A549 (cell line): ENCODE measurements at regions not wholly inside any gene's neighbourhood (a gene's known extent, or its start where the extent isn't known, plus 50 kb on each side); places are given as distances from the start of the nearest gene placed in this dataset.

ENCODE experiments used
- ATAC-seq, 2 experiments: fragments of 200-7000 bp in 1 of 2; fragments of >200 bp in 1 of 2; cut with Nextera tagmentation in 1 of 2; cut with Tn5 transposase in 1 of 2; 3 replicates each; pipeline versions ENCODE4 v1.8.0 to v1.9.1; 2018 to 2020; ENCODE audit warnings: mild to moderate bottlenecking in 1 of 2, moderate library complexity in 1 of 2
- CTCF ChIA-PET: fragments of 300-600 bp; sonication (Branson Sonifier 250); formaldehyde crosslinking; extraction: SDS; loops from one replicate; lab custom pipeline; 2021; ENCODE audit warnings: antibody characterized with exemption, inconsistent platforms; lab: Yijun Ruan, JAX
- POLR2A ChIA-PET: fragments of 350-600 bp; formaldehyde crosslinking; extraction: SDS; loops from one replicate; lab custom pipeline; 2021; ENCODE audit warnings: antibody characterized with exemption, inconsistent platforms; lab: Yijun Ruan, JAX
- DNase-seq, 2 experiments: peaks; one replicate each; pipeline versions ENCODE4 v3.0.0 to v3.0.0-alpha.2; 2011 to 2016; ENCODE audit warnings: low read depth in 1 of 2, low spot score in 1 of 2
- FAIRE-seq: peaks from 2 replicates; lab custom pipeline; 2011; peaks lifted over from hg19 to GRCh38; lab: Jason Lieb, UNC
- H3K27ac ChIP-seq, 2 experiments: fragments of >200 bp; sonication (Bioruptor Twin); formaldehyde crosslinking; 3 replicates each; pipeline ENCODE4 v1.5.1; 2016 to 2017
- H3K4me1 ChIP-seq: fragments of >200 bp; sonication (Bioruptor Twin); formaldehyde crosslinking; 3 replicates; pipeline ENCODE4 v1.6.1; 2016
- H3K4me2 ChIP-seq: fragments of >200 bp; sonication (Bioruptor Twin); formaldehyde crosslinking; 3 replicates; pipeline ENCODE4 v1.6.1; 2016
- H3K4me3 ChIP-seq: fragments of >200 bp; sonication (Bioruptor Twin); formaldehyde crosslinking; 3 replicates; pipeline ENCODE4 v1.5.1; 2016
- H3K9me3 ChIP-seq: fragments of >200 bp; sonication (Bioruptor Twin); formaldehyde crosslinking; 3 replicates; pipeline ENCODE4 v1.6.1; 2016
- CHD2 ChIP-seq: fragments of 150-350 bp; IDR thresholded peaks from 2 replicates; pipeline ENCODE4 v1.6.1; 2014; ENCODE audit warnings: low read length; ENCODE audit not compliant: partially characterized antibody
- EHF ChIP-seq: fragments of 250-450 bp; sonication (Bioruptor Pico); IDR thresholded peaks from 2 replicates; pipeline ENCODE4 v1.5.0; 2020; ENCODE audit warnings: mild to moderate bottlenecking
- FOSB ChIP-seq: fragments of 250-450 bp; sonication (Bioruptor Pico); IDR thresholded peaks from 2 replicates; pipeline ENCODE4 v1.5.0; 2020; ENCODE audit warnings: mild to moderate bottlenecking, moderate library complexity
- FOXS1 ChIP-seq: fragments of 250-450 bp; sonication (Bioruptor Pico); IDR thresholded peaks from 2 replicates; pipeline ENCODE4 v1.5.0; 2020; ENCODE audit warnings: mild to moderate bottlenecking, moderate library complexity
- GATA3 ChIP-seq: IDR thresholded peaks from 2 replicates; pipeline ENCODE4 v1.6.1; 2012; ENCODE audit warnings: borderline replicate concordance
- HDAC2 ChIP-seq: fragments of 200-600 bp; sonication (generic); IDR thresholded peaks from 2 replicates; pipeline ENCODE4 v1.6.1; 2016
- HEYL ChIP-seq: fragments of 250-450 bp; sonication (Bioruptor Pico); IDR thresholded peaks from 2 replicates; pipeline ENCODE4 v1.8.0; 2021; ENCODE audit warnings: mild to moderate bottlenecking, moderate library complexity
- HOXB13 ChIP-seq: fragments of 250-450 bp; sonication (Bioruptor Pico); IDR thresholded peaks from 2 replicates; pipeline ENCODE4 v1.5.0; 2020; ENCODE audit warnings: low read depth, mild to moderate bottlenecking, moderate library complexity
- JUN ChIP-seq, 2 experiments: fragments of >200 bp; sonication (Bioruptor Twin); formaldehyde crosslinking; IDR thresholded peaks; 2 replicates in 1 of 2; 3 replicates in 1 of 2; pipeline ENCODE4 v1.6.1; 2016 to 2017
- KDM5A ChIP-seq: fragments of 200-600 bp; sonication (generic); IDR thresholded peaks from 2 replicates; pipeline ENCODE4 v1.6.1; 2016; ENCODE audit warnings: antibody characterized with exemption, mild to moderate bottlenecking
- MYC ChIP-seq: IDR thresholded peaks from 2 replicates; pipeline ENCODE4 v1.6.1; 2012; ENCODE audit warnings: mild to moderate bottlenecking, inconsistent platforms, low read length, improper control_type of control experiment, borderline replicate concordance
- NFE2L2 ChIP-seq: fragments of 150-350 bp; conservative IDR thresholded peaks from 2 replicates; pipeline ENCODE4 v1.6.1; 2014; ENCODE audit warnings: low read length
- NPAS2 ChIP-seq: fragments of 250-450 bp; sonication (Bioruptor Pico); IDR thresholded peaks from 2 replicates; pipeline ENCODE4 v1.8.0; 2022; ENCODE audit warnings: mild to moderate bottlenecking, moderate library complexity, borderline replicate concordance
- NR3C1 ChIP-seq: fragments of >200 bp; sonication (Bioruptor Twin); formaldehyde crosslinking; IDR thresholded peaks from 3 replicates; pipeline ENCODE4 v1.6.1; 2017
- PHF8 ChIP-seq: fragments of 200-600 bp; sonication (generic); IDR thresholded peaks from 2 replicates; pipeline ENCODE4 v1.6.1; 2016; ENCODE audit warnings: low read depth, mild to moderate bottlenecking, antibody characterized with exemption, moderate library complexity, borderline replicate concordance
- RAD21 ChIP-seq, 2 experiments: fragments of >200 bp in 1 of 2; sonication (Bioruptor Twin) in 1 of 2; formaldehyde crosslinking in 1 of 2; IDR thresholded peaks in 1 of 2; conservative IDR thresholded peaks in 1 of 2; 2 replicates in 1 of 2; 3 replicates in 1 of 2; pipeline ENCODE4 v1.6.1; 2012 to 2018; ENCODE audit warnings: inconsistent platforms in 1 of 2
- RARB ChIP-seq: fragments of 250-450 bp; sonication (Bioruptor Pico); IDR thresholded peaks from 2 replicates; pipeline ENCODE4 v1.8.0; 2021; ENCODE audit warnings: mild to moderate bottlenecking, moderate library complexity
- SMC3 ChIP-seq: fragments of >200 bp; sonication (Bioruptor Twin); formaldehyde crosslinking; IDR thresholded peaks from 3 replicates; pipeline ENCODE4 v1.6.1; 2018; ENCODE audit warnings: inconsistent platforms
- SREBF2 ChIP-seq: fragments of 450-650 bp; IDR thresholded peaks from 2 replicates; pipeline ENCODE4 v1.6.1; 2014; ENCODE audit warnings: mild to moderate bottlenecking, moderate library complexity
- ZC3H11A ChIP-seq: fragments of 450-650 bp; IDR thresholded peaks from 2 replicates; pipeline ENCODE4 v1.6.1; 2014; ENCODE audit warnings: antibody characterized with exemption, mild to moderate bottlenecking
- WGBS: methylation state at CpG from one replicate; pipeline ENCODE4 v1.1.6; 2017; ENCODE audit errors: missing lambda C conversion rate; 5-methylcytosine and 5-hydroxymethylcytosine counted together
- TF ChIP-seq, protein P1 (sequence below): IDR thresholded peaks from 2 replicates; pipeline ENCODE4 v1.6.1; 2012
- TF ChIP-seq, protein P2 (sequence below): fragments of 200-600 bp; sonication (generic); IDR thresholded peaks from 2 replicates; pipeline ENCODE4 v1.6.1; 2016; ENCODE audit warnings: antibody characterized with exemption, mild to moderate bottlenecking, moderate library complexity
- TF ChIP-seq, protein P3 (sequence below): fragments of 450-650 bp; IDR thresholded peaks from 2 replicates; pipeline ENCODE4 v1.6.1; 2014; ENCODE audit warnings: antibody characterized with exemption
- TF ChIP-seq, protein P4 (sequence below): fragments of >200 bp; sonication (Bioruptor Twin); formaldehyde crosslinking; IDR thresholded peaks from 3 replicates; pipeline ENCODE4 v1.5.1; 2016
- TF ChIP-seq, protein P5 (sequence below): fragments of 150-350 bp; IDR thresholded peaks from 2 replicates; pipeline ENCODE4 v1.6.1; 2014; ENCODE audit warnings: low read depth, mild to moderate bottlenecking, low read length

GRCh38 chr15:62566248-62566647 lies 401.2 kb upstream of the C2CD4B start:
- CTCF ChIA-PET, result interaction anchor here (1.5 kb wide), 1 partner anchor 8 kb away, joined by 4 read pairs; no protein-coding TSS in a partner anchor
- Histone ChIP-seq H3K4me2 (no peak overlapping the region), H3K9me3 (peaks cover 3% of the 10 kb centered on the region; the same call in 1 of the 3 replicates), H3K4me1 (peaks cover 18% of the 10 kb centered on the region), H3K27ac (no peak overlapping the region), H3K4me3 (no peak overlapping the region)
- ATAC-seq (no peak), FAIRE-seq (no peak), DNase-seq (no peak)
- 76% methylated on average over 5 of the region's 5 CpGs for WGBS
- TF ChIP-seq GATA3 (no peak), RARB (CRISPR knock-in tag) (no peak), ZC3H11A (no peak), JUN (IDR thresholded peaks at IDR 0.05) (no peak), FOSB (CRISPR knock-in tag) (no peak), SMC3 (no peak), EHF (CRISPR knock-in tag) (no peak), HOXB13 (no peak), PHF8 (no peak), CHD2 (no peak), SREBF2 (no peak), FOXS1 (CRISPR knock-in tag) (no peak), HDAC2 (no peak), NR3C1 (no peak), MYC (no peak)
- TF ChIP-seq, protein P1, sequence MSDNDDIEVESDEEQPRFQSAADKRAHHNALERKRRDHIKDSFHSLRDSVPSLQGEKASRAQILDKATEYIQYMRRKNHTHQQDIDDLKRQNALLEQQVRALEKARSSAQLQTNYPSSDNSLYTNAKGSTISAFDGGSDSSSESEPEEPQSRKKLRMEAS, result no peak
- TF ChIP-seq, protein P2, sequence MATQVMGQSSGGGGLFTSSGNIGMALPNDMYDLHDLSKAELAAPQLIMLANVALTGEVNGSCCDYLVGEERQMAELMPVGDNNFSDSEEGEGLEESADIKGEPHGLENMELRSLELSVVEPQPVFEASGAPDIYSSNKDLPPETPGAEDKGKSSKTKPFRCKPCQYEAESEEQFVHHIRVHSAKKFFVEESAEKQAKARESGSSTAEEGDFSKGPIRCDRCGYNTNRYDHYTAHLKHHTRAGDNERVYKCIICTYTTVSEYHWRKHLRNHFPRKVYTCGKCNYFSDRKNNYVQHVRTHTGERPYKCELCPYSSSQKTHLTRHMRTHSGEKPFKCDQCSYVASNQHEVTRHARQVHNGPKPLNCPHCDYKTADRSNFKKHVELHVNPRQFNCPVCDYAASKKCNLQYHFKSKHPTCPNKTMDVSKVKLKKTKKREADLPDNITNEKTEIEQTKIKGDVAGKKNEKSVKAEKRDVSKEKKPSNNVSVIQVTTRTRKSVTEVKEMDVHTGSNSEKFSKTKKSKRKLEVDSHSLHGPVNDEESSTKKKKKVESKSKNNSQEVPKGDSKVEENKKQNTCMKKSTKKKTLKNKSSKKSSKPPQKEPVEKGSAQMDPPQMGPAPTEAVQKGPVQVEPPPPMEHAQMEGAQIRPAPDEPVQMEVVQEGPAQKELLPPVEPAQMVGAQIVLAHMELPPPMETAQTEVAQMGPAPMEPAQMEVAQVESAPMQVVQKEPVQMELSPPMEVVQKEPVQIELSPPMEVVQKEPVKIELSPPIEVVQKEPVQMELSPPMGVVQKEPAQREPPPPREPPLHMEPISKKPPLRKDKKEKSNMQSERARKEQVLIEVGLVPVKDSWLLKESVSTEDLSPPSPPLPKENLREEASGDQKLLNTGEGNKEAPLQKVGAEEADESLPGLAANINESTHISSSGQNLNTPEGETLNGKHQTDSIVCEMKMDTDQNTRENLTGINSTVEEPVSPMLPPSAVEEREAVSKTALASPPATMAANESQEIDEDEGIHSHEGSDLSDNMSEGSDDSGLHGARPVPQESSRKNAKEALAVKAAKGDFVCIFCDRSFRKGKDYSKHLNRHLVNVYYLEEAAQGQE, result no peak
- TF ChIP-seq, protein P3, sequence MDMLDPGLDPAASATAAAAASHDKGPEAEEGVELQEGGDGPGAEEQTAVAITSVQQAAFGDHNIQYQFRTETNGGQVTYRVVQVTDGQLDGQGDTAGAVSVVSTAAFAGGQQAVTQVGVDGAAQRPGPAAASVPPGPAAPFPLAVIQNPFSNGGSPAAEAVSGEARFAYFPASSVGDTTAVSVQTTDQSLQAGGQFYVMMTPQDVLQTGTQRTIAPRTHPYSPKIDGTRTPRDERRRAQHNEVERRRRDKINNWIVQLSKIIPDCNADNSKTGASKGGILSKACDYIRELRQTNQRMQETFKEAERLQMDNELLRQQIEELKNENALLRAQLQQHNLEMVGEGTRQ, result no peak
- POLR2A ChIA-PET, result no interaction called here

- FAIRE-seq (no peak), DNase-seq (no peak), ATAC-seq (no peak)
- 86% methylated on average over 9 of the region's 9 CpGs for WGBS
- Histone ChIP-seq H3K4me1 (peaks cover 18% of the 10 kb centered on the region), H3K4me3 (no peak overlapping the region), H3K9me3 (peaks cover 3% of the 10 kb centered on the region; the same call in 1 of the 3 replicates), H3K27ac (no peak overlapping the region), H3K4me2 (no peak overlapping the region)
- CTCF ChIA-PET, result interaction anchor here (1.3 kb wide), 1 partner anchor 18 kb away, joined by 3 read pairs; no protein-coding TSS in a partner anchor
- POLR2A ChIA-PET, result no interaction called here
- TF ChIP-seq, protein P4, sequence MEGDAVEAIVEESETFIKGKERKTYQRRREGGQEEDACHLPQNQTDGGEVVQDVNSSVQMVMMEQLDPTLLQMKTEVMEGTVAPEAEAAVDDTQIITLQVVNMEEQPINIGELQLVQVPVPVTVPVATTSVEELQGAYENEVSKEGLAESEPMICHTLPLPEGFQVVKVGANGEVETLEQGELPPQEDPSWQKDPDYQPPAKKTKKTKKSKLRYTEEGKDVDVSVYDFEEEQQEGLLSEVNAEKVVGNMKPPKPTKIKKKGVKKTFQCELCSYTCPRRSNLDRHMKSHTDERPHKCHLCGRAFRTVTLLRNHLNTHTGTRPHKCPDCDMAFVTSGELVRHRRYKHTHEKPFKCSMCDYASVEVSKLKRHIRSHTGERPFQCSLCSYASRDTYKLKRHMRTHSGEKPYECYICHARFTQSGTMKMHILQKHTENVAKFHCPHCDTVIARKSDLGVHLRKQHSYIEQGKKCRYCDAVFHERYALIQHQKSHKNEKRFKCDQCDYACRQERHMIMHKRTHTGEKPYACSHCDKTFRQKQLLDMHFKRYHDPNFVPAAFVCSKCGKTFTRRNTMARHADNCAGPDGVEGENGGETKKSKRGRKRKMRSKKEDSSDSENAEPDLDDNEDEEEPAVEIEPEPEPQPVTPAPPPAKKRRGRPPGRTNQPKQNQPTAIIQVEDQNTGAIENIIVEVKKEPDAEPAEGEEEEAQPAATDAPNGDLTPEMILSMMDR, result no peak
- TF ChIP-seq CHD2 (no peak), HEYL (no peak), NPAS2 (CRISPR knock-in tag) (no peak), KDM5A (no peak), FOXS1 (CRISPR knock-in tag) (no peak), EHF (CRISPR knock-in tag) (no peak), RAD21 (conservative IDR thresholded peaks at IDR 0.05 in 1 of 2, IDR thresholded peaks at IDR 0.05 in 1 of 2) (no peak), FOSB (CRISPR knock-in tag) (no peak), NFE2L2 (no peak), GATA3 (no peak)
- TF ChIP-seq, protein P3, result no peak
- TF ChIP-seq, protein P5, sequence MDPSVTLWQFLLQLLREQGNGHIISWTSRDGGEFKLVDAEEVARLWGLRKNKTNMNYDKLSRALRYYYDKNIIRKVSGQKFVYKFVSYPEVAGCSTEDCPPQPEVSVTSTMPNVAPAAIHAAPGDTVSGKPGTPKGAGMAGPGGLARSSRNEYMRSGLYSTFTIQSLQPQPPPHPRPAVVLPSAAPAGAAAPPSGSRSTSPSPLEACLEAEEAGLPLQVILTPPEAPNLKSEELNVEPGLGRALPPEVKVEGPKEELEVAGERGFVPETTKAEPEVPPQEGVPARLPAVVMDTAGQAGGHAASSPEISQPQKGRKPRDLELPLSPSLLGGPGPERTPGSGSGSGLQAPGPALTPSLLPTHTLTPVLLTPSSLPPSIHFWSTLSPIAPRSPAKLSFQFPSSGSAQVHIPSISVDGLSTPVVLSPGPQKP, result no peak
- TF ChIP-seq, protein P2, result no peak
Observed at GRCh38 chr15:62567501-62567900, 402.4 kb upstream of the C2CD4B start.
